ENCODE measurements at regions not wholly inside any gene's neighbourhood (a gene's known extent, or its start where the extent isn't known, plus 50 kb on each side); places are given as distances from the start of the nearest gene placed in this dataset.

DNA sequence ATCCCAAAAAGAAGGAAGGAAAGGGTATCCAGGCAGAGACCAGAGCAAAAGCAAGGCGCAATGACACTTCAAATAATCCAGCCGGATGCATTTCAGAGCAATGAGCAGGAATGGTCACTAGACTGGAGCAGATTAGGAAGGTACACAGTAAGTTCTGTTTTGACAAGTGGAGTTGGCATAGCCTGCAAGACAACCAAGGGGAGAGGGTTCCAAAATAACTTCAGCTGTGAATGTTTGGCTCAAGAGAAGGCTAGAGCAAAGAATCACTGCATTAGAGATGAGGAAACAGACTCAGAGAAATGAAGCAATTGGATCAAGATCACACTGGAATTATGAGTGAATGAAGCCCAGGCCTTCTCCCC lies 90.0 kb upstream of the EGFL6 start:
- TF ChIP-seq CTCF (conservative IDR thresholded peaks at IDR 0.05 in 1 of 2, IDR thresholded peaks at IDR 0.05 in 1 of 2; ENCODE audit: low read depth in 1 of 2, low read length in 2 of 2) (no peak), EZH2 (IDR thresholded peaks at IDR 0.05; ENCODE audit: low read length, missing control alignments) (no peak)
